ENCODE measurements at regions not wholly inside any gene's neighbourhood (a gene's known extent, or its start where the extent isn't known, plus 50 kb on each side); places are given as distances from the start of the nearest gene placed in this dataset.

- DNase-seq (ENCODE audit: low read depth in 2 of 2): no peak
Measured at GRCh38 chr3:80234706-80235105, 466.9 kb upstream of the ROBO1 start.

DNA sequence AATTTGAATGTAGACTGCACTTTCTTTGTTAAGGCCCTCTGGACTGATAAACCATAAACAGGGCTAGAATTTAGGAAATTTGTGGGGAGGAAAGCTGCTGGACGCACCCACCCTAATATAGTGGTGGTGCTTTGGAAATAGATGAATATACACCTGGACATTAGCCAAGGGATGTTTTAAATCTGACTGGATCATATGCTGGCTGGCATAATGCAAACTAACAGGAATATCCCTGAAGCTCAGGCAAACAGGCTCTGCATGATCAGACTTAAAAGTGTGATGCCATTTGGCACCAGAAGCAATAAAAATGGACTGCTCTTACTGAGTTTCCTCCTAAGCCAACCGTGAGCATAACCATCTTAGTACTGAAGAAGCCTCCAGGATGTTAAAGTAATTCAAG is 465.8 kb upstream of the ROBO1 start:
- DNase-seq (ENCODE audit: low read depth in 2 of 2): no peak

DNA sequence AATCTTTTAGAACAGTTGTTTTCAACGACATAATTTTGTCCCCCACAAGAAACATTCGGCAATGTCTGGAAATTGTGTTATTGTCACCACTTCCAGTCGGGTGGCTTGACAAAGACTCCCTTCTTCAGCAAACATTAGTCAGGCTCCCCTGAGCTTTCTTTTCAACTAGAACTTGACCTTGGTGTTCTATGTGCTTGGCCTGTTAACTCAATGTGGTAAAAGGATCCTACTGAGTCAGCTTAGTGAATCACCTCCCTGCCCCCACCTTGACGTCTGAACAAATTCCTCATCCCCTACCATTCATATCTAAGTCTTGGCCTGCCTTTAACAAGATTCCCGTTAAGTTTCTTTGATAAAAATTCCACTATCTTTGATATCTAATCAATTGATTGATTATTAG is 465.0 kb upstream of the ROBO1 start:
- DNase-seq (ENCODE audit: low read depth in 2 of 2): peak in 1 of 2 donors; percentile 58

DNA sequence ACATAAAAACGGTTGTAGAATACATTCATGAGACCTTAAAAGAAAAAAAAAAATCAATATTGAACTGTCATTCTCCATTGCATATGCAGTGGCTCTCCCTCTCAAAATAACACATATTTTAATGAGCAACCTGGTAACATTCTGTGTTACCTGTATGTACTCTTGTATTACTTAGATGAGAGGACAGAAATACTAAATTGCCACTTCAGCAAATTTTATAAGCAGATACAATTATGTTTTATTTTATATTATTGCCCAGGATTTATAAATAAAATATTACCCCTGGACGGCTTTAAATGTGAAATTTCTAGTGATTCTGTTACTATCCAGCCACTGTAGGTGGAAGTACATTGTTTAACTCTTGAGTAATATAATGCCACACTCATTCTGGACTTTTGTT is 463.2 kb upstream of the ROBO1 start:
- DNase-seq (ENCODE audit: low read depth in 2 of 2): no peak

GRCh38 chr3:80227216-80227615 is 459.4 kb upstream of the ROBO1 start:
- no peak for DNase-seq (ENCODE audit: low read depth in 2 of 2)

GRCh38 chr3:80215191-80215590 is 447.4 kb upstream of the ROBO1 start:
- DNase-seq (ENCODE audit: low read depth in 2 of 2): no peak

- no peak for DNase-seq (ENCODE audit: low read depth in 2 of 2)
Measured at GRCh38 chr3:80213086-80213485, 445.3 kb upstream of the ROBO1 start.

- DNase-seq (ENCODE audit: low read depth in 2 of 2): peak in 1 of 2 donors; percentile 55
Measured at GRCh38 chr3:80192936-80193335, 425.1 kb upstream of the ROBO1 start.

DNA sequence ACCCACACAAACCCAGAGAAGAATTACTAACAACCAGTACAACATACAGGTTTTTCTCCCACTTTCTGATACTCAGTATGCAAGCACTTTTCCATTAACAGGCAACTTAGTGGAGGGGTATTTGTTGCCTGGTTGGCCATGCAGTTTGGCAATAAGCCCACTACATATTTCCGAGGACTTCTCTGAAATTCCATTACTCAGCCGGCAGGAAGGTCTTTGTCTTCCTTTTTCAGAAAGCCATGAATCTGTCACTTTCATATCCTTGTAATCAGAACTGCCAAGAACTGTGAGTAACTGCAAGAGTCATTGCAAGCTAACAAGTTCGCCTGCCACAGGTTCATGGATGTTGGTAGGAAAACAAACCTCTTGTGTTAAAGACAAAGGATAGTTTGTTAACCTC is 422.3 kb upstream of the ROBO1 start:
- DNase-seq (ENCODE audit: low read depth in 2 of 2): peak; percentile 74 to 98

DNA sequence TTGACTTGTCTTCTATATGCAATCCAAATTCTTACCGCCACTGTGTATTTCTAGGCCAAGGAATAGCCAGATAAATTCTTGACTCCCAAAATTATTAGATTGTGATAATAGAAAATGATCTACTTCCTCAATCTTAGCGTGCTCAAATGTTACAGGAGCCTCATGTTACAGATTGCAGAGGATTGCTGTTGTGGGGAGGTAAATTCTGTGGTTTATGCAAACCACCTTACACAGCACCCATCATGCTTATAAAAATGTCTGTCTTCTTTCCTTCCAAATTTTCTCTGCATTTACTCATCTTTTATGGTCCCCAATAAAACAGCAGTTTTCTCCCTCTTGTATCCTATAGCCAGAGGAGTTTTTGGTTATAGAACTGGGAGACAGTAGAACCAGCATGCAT is 420.2 kb upstream of the ROBO1 start:
- DNase-seq (ENCODE audit: low read depth in 2 of 2): no peak

DNA sequence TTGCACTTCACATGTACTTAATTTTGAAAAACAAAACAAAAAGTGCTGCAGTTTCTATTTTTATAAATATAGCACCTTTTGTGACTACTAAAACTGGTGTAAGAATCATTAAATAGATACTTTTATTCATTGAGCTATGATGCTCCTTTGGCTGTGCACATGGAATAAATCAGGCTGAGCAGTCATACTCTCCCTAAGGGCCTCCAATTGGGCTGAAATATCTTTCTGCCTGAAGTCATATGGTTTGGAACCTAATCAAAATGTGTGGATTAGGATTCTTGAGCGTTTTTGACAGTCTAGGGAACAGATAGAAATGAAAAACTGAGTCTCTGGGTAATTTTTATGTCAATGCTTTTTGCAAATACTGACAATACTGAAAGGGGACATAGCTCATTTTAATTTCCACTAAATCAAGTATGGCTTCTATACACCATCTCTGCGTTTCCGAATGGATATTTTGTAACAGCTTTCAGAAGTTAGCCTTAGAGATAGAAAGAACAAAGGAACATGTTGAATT is 392.2 kb upstream of the ROBO1 start:
- no peak for DNase-seq (ENCODE audit: low read depth in 2 of 2)

DNA sequence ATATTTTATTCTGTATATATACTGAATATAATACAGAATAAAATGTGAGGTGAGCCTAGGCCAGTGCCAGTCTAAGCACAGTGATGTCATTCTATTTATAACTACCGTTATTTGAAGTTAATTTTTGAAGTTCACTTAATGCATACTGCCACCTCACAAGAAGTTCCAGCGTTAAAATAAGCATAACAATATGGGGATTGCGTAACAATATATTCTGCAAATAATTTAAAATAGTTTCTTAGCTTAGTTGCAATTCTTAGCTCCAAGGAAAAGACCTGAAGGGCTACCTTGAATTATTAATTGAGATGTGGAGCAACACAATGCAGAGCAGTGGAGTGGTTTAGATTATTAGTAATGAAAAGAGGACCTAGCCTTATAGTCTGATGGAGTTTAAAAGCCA is 390.5 kb upstream of the ROBO1 start:
- no peak for DNase-seq (ENCODE audit: low read depth in 2 of 2)

DNA sequence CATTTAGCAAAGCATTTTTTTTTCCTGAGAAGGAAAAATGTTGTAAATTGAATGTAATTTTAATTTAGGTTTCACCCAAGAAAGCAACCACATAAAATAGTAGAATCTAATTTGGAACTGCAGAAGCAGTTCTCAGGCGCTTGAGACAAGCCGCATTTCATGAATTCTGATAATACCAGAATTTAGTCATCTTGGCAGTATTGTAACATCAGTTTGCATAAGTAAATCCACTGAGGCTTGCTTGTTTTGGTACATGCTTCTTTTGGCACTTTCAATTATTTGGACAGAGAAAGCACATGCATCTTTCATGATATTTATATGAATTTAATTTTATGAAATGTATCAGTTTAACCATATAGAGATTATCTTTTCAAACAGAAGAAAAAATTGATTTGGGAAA is 389.7 kb upstream of the ROBO1 start:
- DNase-seq (ENCODE audit: low read depth in 2 of 2): no peak

GRCh38 chr3:80152692-80153091 is 384.9 kb upstream of the ROBO1 start:
- no peak for DNase-seq (ENCODE audit: low read depth in 2 of 2)

DNA sequence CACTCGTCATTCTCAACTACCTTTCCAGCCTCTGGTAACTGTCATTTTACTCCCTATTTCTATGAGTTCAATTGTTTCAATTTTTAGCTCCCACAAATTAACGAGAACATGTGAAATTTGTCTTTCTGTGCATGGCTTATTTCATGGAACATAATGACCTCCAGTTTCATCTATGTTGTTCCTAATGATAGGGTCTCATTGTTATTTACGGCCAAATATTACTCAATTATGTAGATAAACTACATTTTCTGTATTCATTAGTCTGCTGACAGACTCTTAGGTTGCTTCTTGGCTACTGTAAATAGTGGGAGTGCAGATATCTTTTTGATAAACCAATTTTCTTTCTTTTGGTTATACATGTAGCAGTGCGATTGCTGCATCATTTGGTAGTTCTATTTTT is 374.9 kb upstream of the ROBO1 start:
- DNase-seq (ENCODE audit: low read depth in 2 of 2): no peak

- DNase-seq (ENCODE audit: low read depth in 2 of 2): no peak
Measured at GRCh38 chr3:80141557-80141956, 373.8 kb upstream of the ROBO1 start.

DNA sequence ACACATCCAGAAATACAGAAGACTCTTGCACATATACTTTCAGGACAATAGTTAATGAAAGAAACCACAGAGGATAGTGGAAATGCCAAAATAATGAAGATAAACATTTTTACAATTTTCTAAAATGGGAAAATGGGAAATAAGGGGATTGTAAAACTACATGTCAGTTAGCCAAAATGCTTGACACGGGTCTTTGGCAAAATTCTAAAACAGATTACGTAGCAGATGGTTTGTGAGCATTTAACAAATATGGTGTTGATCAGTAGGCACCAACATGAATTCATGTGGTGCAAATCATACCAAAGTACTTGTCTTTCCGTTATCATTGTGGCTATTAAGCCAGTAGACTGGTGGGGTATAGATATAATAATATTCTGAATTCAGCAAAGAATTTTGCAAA is 348.5 kb upstream of the ROBO1 start:
- no peak for DNase-seq (ENCODE audit: low read depth in 2 of 2)

- no peak for DNase-seq (ENCODE audit: low read depth in 2 of 2)
Measured at GRCh38 chr3:80114694-80115093, 346.9 kb upstream of the ROBO1 start.

GRCh38 chr3:80113331-80113730 is 345.5 kb upstream of the ROBO1 start:
- no peak for DNase-seq (ENCODE audit: low read depth in 2 of 2)

- DNase-seq (ENCODE audit: low read depth in 2 of 2): no peak
Measured at GRCh38 chr3:80099559-80100066, 331.8 kb upstream of the ROBO1 start.

- peak in 1 of 2 donors; percentile 21 for DNase-seq (ENCODE audit: low read depth in 2 of 2)
Measured at GRCh38 chr3:80097674-80098073, 329.9 kb upstream of the ROBO1 start.

DNA sequence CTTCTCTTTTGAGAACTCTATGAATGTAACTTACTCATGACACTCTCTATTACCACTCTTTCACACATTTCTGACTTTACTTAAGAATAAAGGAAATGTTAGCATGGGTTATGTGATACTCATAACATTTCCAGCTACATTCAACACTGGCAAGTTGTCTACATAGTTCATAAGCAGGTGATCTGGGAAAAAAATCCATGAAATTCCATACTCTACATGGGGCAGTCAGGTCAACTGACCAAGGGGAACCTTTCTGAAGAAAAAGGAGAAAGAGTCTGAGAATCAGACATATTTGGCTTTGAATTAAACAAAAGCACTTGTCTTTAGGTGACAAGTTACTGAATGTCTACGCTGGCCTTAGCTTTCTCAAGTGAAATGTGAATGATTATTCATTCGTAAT is 329.1 kb upstream of the ROBO1 start:
- no peak for DNase-seq (ENCODE audit: low read depth in 2 of 2)

DNA sequence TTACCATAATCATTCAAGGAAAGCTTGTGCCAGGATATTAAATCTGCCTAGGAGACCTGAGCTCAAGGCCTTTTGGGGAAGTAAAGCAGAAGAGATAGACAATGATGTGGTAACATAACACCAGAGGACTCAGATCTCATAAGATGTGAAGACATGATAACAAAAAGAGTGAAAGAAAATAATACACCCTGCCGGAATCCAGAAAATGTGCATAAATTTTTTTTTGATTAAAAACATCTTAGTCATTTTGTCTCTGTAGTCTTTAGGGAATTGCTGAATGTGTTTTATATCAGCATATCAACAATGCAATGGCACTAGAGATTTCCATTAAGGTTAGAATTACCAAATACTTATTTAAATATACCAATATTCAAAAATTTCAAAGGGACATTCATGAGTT is 326.8 kb upstream of the ROBO1 start:
- DNase-seq (ENCODE audit: low read depth in 2 of 2): no peak

- peak in 1 of 2 donors; percentile 9 for DNase-seq (ENCODE audit: low read depth in 2 of 2)
Measured at GRCh38 chr3:80087767-80088166, 320.0 kb upstream of the ROBO1 start.
